ENCODE measurements at regions not wholly inside any gene's neighbourhood (a gene's known extent, or its start where the extent isn't known, plus 50 kb on each side); places are given as distances from the start of the nearest gene placed in this dataset.

DNA sequence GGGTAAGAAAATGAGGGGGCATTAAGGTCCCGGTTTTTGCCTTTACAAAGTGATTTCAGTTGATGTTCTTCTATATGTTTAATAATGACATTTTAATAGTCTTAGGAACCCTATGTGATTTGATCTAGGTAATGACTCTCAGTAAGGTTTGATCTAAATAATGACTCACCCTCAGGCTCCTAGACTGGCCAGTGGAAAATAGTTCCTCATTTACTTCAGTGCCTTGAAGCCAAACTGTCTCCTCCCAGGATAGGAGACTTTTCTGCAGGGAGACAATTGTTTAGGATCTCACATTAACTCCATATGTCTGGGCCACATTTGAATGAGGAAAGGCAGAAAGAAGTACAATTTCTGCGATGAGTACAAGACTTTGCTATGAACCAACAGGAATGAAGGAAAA, 1331.9 kb downstream of the XPNPEP1 start:
- H3K4me3 Mint-ChIP-seq = no peak overlapping the region
- no peaks in the 10 kb centered on the region for H3K9me3 Mint-ChIP-seq
- Histone ChIP-seq H3K4me2 (no peak overlapping the region), H3K4me1 (ENCODE audit: insufficient read depth) (no peaks in the 10 kb centered on the region), H3K36me3 (ENCODE audit: insufficient read depth) (no peaks in the 10 kb centered on the region), H3K27me3 (ENCODE audit: insufficient read depth) (peaks cover 31% of the 10 kb centered on the region), H3K4me3 (no peak overlapping the region), H4K20me1 (replicated peaks; ENCODE audit: insufficient read depth) (no peaks in the 10 kb centered on the region), H2AFZ (no peak overlapping the region), H3K79me2 (replicated peaks; ENCODE audit: insufficient read depth) (no peaks in the 10 kb centered on the region), H3K9me2 (ENCODE audit: insufficient read depth) (no peaks in the 10 kb centered on the region), H3K27ac (ENCODE audit: low read depth) (no peak overlapping the region), H3F3A (replicated peaks; ENCODE audit: low read depth) (no peaks in the 10 kb centered on the region)
- no peak overlapping the region for H3K27ac Mint-ChIP-seq
- H3K36me3 Mint-ChIP-seq (ENCODE audit: low read depth) = no peaks in the 10 kb centered on the region
- no peak for ATAC-seq
- peaks cover 25% of the 10 kb centered on the region for H3K27me3 Mint-ChIP-seq (ENCODE audit: insufficient read depth, low read depth, poor library complexity)
- DNase-seq (ENCODE audit: low spot score) = no peak
- TF ChIP-seq POLR2AphosphoS5 (IDR thresholded peaks at IDR 0.05; ENCODE audit: low read depth) = no peak
- TF ChIP-seq NANOG (IDR thresholded peaks at IDR 0.05; ENCODE audit: borderline replicate concordance) = no peak
- TF ChIP-seq, protein P1, sequence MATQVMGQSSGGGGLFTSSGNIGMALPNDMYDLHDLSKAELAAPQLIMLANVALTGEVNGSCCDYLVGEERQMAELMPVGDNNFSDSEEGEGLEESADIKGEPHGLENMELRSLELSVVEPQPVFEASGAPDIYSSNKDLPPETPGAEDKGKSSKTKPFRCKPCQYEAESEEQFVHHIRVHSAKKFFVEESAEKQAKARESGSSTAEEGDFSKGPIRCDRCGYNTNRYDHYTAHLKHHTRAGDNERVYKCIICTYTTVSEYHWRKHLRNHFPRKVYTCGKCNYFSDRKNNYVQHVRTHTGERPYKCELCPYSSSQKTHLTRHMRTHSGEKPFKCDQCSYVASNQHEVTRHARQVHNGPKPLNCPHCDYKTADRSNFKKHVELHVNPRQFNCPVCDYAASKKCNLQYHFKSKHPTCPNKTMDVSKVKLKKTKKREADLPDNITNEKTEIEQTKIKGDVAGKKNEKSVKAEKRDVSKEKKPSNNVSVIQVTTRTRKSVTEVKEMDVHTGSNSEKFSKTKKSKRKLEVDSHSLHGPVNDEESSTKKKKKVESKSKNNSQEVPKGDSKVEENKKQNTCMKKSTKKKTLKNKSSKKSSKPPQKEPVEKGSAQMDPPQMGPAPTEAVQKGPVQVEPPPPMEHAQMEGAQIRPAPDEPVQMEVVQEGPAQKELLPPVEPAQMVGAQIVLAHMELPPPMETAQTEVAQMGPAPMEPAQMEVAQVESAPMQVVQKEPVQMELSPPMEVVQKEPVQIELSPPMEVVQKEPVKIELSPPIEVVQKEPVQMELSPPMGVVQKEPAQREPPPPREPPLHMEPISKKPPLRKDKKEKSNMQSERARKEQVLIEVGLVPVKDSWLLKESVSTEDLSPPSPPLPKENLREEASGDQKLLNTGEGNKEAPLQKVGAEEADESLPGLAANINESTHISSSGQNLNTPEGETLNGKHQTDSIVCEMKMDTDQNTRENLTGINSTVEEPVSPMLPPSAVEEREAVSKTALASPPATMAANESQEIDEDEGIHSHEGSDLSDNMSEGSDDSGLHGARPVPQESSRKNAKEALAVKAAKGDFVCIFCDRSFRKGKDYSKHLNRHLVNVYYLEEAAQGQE (IDR thresholded peaks at IDR 0.05; ENCODE audit: unreplicated experiment) = no peak
- no peak for TF ChIP-seq JUNB (IDR thresholded peaks at IDR 0.05; ENCODE audit: unreplicated experiment)
- TF ChIP-seq, protein P2, sequence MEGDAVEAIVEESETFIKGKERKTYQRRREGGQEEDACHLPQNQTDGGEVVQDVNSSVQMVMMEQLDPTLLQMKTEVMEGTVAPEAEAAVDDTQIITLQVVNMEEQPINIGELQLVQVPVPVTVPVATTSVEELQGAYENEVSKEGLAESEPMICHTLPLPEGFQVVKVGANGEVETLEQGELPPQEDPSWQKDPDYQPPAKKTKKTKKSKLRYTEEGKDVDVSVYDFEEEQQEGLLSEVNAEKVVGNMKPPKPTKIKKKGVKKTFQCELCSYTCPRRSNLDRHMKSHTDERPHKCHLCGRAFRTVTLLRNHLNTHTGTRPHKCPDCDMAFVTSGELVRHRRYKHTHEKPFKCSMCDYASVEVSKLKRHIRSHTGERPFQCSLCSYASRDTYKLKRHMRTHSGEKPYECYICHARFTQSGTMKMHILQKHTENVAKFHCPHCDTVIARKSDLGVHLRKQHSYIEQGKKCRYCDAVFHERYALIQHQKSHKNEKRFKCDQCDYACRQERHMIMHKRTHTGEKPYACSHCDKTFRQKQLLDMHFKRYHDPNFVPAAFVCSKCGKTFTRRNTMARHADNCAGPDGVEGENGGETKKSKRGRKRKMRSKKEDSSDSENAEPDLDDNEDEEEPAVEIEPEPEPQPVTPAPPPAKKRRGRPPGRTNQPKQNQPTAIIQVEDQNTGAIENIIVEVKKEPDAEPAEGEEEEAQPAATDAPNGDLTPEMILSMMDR (conservative IDR thresholded peaks at IDR 0.05; ENCODE audit: low read depth in 2 of 2) = no peak
- TF ChIP-seq EZH2 (IDR thresholded peaks at IDR 0.05; ENCODE audit: low read depth, unreplicated experiment) = no peak
- no peaks in the 10 kb centered on the region for H3K4me1 Mint-ChIP-seq

DNA sequence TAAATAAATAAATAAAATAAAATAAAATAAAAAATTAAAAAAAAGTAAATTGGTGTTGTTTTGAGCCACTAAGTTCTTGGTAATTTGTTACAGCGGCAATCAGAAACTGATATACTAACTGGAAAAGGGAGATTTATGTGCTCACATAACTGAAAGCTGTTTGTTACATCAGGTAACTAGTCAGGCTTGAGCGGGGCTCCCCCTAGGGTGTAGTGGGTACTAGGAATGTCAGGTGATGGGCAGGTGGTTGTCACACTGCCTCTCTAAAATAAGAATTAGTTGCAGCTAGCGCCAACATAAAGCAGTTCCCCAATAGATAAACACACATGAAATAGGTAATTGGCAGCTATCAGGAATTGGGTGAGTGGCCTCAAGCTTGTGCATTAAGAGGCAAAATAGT, 1336.9 kb downstream of the XPNPEP1 start:
- H2AFZ ChIP-seq = no peak overlapping the region
- no peak overlapping the region for H3K4me3 ChIP-seq
- Mint-ChIP-seq H3K4me3 (no peak overlapping the region), H3K36me3 (ENCODE audit: low read depth) (no peaks in the 10 kb centered on the region), H3K9me3 (no peaks in the 10 kb centered on the region), H3K27me3 (ENCODE audit: insufficient read depth, low read depth, poor library complexity) (peaks cover 2% of the 10 kb centered on the region), H3K27ac (no peak overlapping the region), H3K4me1 (0 out of 3 replicates have a peak, but pooled peaks cover 5% of the 10 kb centered on the region)
- no peak overlapping the region for H3K4me2 ChIP-seq
- ATAC-seq (peak; percentile 67), DNase-seq (ENCODE audit: low spot score) (peak; percentile 41)
- H3F3A ChIP-seq (replicated peaks; ENCODE audit: low read depth) = no peaks in the 10 kb centered on the region
- H3K36me3 ChIP-seq (ENCODE audit: insufficient read depth) = no peaks in the 10 kb centered on the region
- no peaks in the 10 kb centered on the region for H3K79me2 ChIP-seq (replicated peaks; ENCODE audit: insufficient read depth)
- H4K20me1 ChIP-seq (replicated peaks; ENCODE audit: insufficient read depth) = no peaks in the 10 kb centered on the region
- H3K9me2 ChIP-seq (ENCODE audit: insufficient read depth) = 0 out of 2 replicates have a peak, but pooled peaks cover 3% of the 10 kb centered on the region
- TF ChIP-seq, protein P2 (conservative IDR thresholded peaks at IDR 0.05; ENCODE audit: low read depth in 2 of 2) = peak; percentile 28 to 48; a peak in 3 of 4 replicates
- TF ChIP-seq EZH2phosphoT487 (IDR thresholded peaks at IDR 0.05; ENCODE audit: unreplicated experiment) = no peak
- no peaks in the 10 kb centered on the region for H3K27me3 ChIP-seq (ENCODE audit: insufficient read depth)
- H3K4me1 ChIP-seq (ENCODE audit: insufficient read depth) = no peaks in the 10 kb centered on the region
- no peak overlapping the region for H3K27ac ChIP-seq (ENCODE audit: low read depth)

Data from GM23338 (cell line).